NCI-H1048 (cell line): ENCODE measurements at regions not wholly inside any gene's neighbourhood (a gene's known extent, or its start where the extent isn't known, plus 50 kb on each side); places are given as distances from the start of the nearest gene placed in this dataset.
"Not testable (repeated sequence)": the region's sequence is repeated elsewhere in the genome, so short reads cannot be mapped to it uniquely, and the experiment has no call there.

Experiments
- DNase-seq: peaks from one replicate; lab custom pipeline; 2025; lab: John Stamatoyannopoulos, UW

DNA sequence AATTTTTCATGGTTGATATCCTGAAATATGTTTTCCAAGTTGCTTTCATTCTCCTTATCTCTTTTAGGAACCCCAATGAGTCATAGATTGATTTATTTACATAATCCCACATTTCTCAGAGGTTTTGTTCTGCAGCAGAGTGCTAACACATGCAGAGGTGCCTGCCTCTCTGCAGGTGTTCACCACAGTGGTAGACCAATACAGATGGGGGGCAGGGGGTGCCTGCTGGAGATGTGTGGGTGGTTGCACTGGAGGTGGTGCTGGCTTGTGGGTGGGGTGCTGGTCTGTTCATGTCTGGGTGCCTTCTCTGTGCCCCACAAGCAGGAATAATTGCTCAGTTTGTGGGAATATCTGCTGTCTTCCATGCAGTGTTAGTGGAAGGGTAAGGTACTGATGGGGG, 131.1 kb downstream of the JRKL start:
- no peak for DNase-seq

DNA sequence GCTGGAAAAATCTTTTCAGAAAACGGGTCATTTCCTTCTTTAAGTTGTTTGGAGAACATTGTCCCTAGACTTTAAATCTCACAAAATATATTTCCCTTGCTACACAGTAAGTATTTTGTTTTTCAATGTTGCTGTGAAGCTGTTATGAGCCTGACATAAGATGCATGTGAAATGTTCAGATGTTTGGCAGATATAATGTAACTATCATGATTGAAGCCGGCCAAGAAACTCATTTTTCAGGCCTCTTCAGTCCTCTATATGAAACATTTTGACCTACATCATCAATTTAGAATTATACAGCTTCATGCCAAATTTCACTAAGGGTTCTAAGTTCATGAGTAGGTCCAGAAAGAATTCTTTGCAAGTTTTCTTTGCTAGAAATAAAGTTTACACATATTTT, 133.8 kb downstream of the JRKL start:
- no peak for DNase-seq

DNA sequence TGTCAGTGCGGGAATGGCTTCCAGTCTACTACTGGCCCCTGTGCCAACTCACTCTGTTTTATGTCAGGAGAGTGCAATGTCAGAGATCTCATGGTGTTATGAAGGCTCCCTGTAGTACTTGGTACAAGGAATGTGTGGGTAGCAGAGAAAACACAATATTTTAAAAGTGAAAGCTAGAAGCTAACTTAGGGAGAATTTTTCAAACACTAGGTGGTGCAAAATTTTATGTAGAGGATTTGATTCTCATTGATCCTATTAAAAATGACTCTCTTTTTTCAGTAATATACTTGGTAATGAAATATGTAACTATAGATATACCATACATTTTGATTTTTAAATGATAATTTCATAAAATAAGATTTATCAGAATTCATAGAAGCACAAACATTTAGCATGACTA, 134.7 kb downstream of the JRKL start:
- no peak for DNase-seq

DNA sequence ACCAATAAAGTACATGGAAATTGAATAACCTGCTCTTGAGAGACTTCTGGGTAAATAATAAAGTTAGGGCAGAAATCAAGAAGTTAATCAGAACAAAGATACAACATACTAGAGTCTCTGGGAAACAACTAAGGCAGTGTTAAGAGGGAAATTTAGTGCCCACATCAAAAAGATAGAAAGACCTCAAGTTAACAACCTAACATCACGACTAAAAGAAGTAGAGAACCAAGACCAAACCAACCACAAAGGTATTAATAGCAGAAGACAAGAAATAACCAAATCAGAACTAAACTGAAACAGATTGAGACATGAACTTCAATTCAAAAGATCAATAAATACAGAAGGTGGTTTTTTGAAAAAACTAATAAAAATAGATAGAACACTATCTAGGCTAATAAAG, 140.7 kb downstream of the JRKL start:
- no peak for DNase-seq

DNA sequence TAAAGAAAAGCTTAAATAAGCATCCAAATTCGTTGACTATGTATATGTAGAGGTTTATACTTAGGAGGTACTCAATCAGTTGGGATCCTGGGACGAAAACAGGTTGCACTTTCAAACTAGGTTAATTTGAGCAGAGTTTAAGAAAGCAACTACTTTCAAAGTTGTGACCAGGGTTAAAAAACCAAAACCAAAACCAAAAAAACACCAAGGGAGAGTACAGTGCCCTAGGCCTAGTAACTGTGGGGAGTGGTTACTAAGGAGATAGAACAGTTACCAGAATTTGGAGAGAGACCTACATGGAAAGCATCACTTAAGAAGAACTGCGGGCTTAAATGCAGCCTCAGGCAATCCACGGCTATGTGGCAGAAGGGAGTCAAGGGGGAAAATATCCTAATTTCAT, 148.3 kb downstream of the JRKL start:
- DNase-seq: no peak

DNA sequence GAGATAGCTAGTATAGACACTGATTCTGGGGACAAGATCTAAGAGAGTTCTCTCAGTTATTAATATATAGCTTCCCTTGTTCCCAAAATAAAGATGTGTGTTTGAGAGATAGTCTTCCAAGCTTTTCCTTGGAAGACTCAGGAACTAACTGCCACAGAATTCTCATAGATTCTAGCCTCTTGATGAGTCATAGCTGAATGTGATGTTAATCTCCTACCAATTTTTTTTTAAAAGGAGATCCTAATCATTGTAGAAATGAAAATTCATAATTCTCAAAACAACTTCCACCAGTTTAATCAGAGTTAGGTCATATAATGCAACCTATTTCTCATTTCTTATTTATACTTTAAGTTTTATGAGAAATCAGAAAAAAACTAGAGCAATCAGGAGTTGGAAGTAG, 148.8 kb downstream of the JRKL start:
- DNase-seq: no peak

DNA sequence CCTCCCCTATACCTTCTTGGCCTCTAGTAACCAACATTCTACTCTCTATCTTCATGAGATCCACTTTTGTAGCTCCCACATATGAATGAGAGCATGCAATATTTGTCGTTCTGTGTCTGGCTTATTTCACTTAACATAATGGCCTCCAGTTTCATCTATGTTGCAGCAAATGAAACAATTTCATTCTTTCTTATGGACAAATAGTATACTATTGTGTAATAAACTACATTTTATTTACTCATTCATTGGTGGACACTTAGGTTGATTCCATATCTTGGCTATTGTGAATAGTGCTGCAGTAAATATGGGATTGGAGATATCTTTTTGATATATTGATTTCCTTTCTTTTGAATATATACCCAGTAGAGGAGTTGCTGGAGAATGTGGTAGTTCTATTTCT, 151.1 kb downstream of the JRKL start:
- DNase-seq: no peak

DNA sequence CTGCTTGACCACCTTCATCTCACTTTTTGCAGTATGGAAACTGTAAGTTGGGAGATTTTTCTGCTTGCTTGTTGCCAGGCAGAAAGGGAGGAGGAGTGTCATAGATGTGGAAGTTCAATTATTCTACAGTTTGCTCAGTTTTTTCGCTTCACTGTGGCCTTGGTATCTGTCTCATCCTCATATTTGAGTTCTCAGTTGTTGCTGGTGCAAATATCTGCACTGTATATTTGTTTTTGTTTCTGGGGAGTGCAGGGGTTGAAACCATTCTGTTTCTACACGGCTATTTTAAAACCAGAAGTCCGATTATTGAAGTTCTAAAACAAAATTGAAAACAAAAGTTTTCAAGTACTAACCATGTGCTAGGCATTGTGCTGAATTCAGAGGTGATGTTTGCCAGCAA, 153.4 kb downstream of the JRKL start:
- no peak for DNase-seq

DNA sequence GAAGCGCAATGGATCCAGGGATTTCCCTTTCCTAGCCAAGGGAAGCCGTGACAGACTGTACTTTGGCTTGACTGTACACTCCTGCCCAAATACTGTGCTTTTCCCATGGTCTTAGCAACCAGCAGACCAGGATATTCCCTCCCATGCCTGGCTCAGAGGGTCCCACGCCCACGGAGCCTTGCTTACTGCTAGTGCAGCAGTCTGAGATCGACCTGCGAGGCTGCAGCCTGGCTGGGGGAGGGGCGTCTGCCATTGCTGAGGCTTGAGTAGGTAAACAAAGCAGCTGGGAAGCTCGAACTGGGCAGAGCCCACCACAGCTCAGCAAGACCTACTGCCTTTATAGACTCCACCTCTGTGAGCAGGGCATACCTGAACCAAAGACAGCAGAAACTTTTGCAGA, 155.4 kb downstream of the JRKL start:
- not testable (repeated sequence) for DNase-seq

DNA sequence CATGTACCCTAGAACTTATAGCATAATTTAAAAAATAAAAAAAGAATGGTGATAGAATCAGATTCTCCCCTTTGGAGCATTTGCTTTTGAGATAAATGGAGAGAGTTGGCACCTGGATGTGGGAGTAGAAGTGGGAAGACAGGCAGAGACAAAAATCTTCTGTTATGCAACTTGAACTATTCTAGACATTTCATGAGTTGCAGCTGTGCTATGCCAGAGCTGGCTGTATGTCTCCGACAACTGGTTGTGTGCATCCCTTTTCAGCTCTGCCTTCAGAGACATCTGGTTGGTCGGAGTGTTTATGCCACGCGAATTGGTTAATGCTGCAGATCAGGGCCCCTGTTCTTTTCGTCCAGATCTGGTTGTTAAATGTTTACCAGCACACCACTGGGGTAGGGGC, 161.3 kb downstream of the JRKL start:
- no peak for DNase-seq

DNA sequence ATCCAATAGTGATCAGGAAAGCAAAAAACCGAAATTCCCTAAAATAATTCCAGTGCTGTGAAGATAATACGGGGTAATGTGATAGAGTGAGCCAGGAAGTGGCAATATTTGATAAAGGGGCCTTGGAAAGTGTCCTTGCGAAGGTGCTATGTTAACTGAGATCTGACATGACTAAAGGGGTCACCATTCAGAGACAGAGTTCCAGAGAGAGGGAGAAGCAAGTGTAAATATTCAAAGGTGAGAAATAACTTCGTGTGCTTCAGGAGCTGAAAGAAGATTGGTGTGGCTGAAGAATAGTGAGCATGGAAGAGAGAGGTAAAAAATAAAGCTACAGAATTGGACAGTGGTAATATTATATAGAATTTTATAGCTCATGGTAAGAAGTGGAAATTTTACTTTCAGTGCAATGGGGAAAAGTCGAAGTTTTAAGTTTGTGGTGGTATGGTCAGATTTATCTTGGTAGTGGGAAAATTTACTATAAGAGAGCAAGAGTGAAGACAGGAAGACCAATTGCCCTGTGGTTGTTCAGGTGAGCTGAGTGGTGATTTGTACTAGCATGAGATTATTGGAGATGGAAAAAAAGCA, 164.5 kb downstream of the JRKL start:
- no peak for DNase-seq

DNA sequence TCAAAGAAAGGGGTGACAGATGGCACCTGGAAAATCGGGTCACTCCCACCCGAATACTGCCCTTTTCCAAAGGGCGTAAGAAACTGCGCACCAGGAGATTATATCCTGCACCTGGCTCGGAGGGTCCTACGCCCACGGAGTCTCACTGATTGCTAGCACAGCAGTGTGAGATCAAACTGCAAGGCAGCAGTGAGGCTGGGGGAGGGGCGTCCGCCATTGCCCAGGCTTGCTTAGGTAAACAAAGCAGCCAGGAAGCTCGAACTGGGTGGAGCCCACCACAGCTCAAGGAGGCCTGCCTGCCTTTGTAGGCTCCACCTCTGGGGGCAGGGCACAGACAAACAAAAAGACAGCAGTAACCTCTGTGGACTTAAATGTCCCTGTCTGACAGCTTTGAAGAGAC, 166.0 kb downstream of the JRKL start:
- DNase-seq: not testable (repeated sequence)

DNA sequence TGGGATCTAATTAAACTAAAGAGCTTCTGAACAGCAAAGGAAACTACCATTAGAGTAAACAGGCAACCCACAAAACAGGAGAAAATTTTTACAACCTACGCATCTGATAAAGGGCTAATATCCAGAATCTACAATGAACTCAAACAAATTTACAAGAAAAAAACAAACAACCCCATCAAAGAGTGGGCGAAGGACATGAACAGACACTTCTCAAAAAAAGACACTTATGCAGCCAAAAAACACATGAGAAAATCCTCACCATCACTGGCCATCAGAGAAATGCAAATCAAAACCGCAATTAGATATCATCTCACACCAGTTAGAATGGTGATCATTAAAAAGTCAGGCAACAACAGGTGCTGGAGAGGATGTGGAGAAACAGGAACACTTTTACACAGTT, 170.9 kb downstream of the JRKL start:
- not testable (repeated sequence) for DNase-seq

DNA sequence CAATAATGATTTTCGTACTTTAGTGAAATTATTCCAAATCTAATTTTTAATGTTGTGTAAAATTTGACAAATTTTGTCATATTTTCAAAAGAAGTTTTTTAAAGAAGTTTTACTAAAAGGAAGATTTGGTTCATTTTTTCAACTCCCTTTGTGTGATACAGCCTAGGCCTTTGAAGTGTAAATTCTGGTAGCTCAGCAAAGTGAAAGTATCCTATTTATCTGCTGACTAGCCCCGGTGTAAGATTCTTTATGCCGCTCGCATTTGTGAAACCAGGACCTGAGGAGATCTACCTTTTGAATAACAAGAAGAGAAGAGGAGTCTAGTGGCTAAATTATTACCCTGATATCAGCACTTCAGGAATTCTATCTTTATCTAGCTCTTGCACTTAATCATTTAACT, 177.4 kb downstream of the JRKL start:
- no peak for DNase-seq

DNA sequence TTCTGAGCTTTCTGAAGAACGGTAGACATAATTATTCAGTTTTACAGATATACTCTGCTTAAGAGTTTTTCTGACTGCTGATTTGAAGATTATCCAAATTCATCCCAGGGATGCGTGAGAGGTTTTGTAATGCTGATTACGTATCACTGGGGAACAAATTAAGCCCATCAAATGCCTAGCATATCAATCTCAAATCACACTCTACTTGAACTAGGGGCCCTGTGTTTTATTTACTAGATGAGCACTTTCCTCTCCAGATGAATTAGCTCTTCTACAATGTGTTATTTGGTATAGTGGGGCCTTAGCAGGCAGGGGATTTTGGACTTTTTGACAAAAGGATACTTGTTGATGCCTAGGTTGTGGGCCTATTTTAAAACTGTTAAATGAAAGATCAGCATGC, 177.9 kb downstream of the JRKL start:
- no peak for DNase-seq

DNA sequence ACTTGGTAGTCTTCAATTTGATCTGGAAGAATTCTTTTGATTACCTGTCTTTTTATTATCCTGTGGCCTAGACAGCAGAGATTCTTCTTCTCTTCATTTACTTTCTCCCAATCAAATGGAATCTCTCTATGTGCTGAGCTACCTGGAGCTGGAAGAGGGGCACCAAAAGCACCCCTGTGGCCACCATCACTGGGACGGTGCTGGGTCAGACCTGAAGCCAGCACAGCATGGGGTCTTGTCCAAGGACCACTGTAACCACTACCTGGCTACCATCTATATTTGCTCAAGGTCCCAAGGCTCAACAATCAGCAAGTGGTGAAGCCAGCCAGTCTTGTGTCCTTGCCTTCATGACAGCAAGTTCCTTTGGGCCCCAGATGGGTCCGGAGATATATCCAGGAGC, 186.6 kb downstream of the JRKL start:
- no peak for DNase-seq

DNA sequence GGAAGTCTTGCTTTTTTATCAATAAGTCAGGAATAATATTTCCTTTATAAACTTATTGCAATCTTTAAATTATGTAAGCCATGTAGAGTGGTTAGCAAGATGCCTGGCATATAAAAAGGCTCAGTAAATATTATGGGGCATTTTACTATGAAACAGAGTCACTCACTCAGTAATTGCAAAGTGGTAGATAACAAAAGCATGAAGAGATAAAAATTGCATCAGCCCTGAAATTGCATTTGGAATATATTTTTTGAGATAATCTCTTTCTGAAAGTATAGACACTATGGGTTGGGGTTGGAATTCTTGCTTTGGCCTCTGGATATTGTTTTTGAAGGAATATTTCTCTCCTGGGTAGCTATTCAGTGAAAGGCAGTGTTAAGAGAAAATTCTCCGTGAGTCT, 188.6 kb downstream of the JRKL start:
- no peak for DNase-seq

DNA sequence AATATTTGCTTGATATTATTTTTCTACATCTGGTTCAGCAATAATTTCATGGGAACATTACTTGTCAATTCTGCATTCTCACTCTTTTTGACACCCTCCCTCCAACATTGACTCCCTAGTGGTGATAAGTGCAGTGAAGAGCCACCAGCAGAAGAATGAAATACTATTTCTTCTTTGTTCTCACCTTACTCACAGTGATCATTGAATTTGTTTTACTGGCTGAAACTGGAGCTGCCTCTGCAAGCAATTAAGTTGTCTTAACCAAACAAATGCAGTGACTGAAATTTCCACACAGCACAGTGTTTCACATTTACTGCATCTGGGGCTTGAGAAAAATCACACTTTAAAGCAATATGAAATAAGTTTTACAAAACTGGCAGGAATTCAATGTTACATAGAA, 189.8 kb downstream of the JRKL start:
- no peak for DNase-seq

DNA sequence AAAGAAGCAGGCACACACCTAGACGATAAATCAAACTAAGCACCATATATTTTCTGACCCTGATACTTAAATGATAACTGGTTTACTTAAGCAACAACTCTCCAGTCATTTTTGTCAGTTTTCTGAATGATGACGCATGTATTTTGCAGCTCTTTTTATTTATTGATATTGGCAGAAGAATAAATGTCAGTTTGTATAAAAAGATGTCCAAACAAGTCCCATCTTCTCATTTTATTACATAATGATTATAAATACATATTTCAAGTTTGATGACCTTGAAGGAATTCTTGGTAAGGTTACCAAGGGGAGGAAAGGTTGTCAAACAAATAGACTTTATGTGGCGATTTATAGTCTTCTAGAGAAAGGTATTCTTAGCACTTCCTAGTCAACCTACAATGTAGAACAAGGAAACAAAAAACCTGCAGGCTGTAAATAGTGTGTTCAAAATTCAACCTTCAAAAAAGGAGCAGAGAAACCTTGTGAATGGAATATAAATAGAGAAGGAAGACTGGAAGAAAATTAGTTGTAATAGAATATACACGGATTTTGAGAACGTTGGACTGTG, 190.7 kb downstream of the JRKL start:
- DNase-seq: no peak

DNA sequence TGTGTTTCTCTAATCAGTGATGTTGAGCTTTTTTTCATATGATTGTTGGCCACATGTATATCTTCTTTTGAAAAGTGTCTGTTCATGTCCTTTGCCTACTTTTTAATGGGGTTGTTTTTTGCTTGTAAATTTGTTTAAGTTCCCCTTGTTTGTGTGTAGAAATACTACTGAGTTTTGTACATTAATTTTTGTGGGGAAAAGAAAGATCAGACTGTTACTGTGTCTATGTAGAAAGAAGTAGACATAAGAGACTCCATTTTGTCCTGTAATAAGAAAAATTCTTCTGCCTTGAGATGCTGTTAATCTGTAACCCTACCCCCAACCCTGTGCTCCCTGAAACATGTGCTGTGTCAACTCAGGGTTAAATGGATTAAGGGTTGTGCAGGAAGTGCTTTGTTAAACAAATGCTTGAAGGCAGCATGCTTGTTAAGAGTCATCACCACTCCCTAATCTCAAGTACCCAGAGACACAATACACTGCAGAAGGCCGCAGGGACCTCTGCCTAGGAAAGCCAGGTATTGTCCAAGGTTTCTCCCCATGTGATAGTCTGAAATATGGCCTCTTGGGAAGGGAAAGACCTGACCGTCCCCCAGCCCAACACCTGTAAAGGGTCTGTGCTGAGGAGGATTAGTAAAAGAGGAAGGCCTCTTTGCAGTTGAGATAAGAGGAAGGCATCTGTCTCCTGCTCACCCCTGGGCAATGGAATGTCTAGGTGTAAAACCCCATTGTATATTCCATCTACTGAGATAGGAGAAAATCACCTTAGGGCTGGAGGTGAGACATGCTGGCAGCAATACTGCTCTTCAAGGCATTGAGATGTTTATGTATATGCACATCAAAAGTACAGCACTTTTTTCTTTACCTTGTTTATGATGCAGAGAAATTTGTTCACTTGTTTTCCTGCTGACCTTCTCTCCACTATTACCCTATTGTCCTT, 196.4 kb downstream of the JRKL start:
- not testable (repeated sequence) for DNase-seq

DNA sequence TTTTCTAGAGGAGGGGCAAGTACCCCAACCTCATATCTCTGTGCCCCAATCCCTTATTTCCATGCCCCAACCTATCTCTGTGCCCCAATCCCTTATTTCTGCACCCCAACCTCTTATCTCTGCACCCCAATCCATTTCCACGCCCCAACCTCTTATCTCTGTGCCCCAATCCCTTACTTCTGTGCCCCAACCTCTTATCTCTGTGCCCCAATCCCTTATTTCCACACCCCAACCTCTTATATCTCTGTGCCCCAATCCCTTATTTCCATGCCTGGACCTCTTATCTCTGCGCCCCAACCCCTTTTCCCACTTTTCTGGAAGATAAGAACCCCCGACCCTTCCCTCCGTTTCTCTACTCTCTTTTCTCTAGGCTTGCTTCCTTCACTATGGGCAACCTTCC, 199.0 kb downstream of the JRKL start:
- DNase-seq: not testable (repeated sequence)

DNA sequence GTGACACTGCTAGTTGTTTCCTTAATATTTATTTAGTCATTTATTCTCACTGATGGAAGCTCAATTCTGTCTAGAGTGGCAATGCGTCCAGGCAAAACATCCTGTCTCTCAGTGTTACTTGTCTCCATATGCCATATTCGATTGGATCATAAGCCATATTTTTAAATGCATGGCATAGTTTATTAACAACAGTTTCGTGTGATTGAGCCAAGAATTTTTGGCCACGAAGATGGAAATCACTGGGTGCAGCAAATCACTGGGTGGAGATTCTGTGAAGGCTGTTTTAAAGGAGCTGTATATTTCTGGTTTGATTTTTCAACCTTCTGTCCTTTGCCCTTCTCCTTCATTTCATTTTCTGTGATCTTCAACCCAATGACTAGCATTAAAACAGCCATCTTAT, 205.2 kb downstream of the JRKL start:
- DNase-seq: no peak

DNA sequence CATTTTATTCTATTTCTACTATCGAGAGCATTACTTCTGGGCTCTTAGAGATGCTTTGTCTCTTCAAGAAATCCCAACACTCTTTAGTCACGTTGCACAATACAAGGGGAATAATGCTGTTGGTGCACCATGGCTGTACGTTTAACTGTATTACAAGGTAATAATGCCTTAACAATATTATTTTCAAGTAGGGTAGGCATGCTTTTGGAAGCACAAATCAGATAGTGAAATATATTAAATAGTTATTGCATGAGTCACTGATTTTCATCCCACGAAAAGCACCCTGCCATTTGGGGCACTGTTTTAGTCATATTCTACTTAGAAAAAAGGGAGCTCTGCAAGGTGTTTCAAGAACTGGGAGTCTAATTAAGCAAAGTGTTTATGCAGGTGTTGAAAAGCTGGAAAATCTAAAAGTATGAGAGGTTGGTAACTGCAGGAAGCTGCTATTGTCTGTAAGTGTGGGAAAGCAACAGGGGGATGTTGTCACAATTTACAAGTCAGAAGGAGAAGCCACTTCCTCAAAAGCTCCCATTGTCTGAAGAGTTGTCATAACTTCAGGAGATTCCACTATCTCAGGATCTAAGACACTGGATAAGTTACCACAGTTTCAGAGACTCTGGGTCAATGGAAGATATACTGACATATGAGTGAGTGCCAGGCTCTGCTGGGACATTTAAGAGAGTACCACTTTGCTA, 218.2 kb downstream of the JRKL start:
- no peak for DNase-seq
